Bronchial epithelial cell (primary cell): ENCODE measurements at regions not wholly inside any gene's neighbourhood (a gene's known extent, or its start where the extent isn't known, plus 50 kb on each side); places are given as distances from the start of the nearest gene placed in this dataset.

Experiments
- DNase-seq: peaks from one replicate; pipeline ENCODE4 v3.0.0-alpha.2; 2010; ENCODE audit warnings: low read depth
- FAIRE-seq: peaks from 2 replicates; lab custom pipeline; 2011; peaks lifted over from hg19 to GRCh38; lab: Jason Lieb, UNC
- H3K27me3 ChIP-seq: 2 replicates; pipeline ENCODE4 v1.5.1; 2011; ENCODE audit warnings: low read length; ENCODE audit not compliant: control insufficient read depth, insufficient read depth
- H3K36me3 ChIP-seq: 2 replicates; pipeline ENCODE4 v1.5.1; 2011; ENCODE audit warnings: low read length; ENCODE audit not compliant: control insufficient read depth, insufficient read depth
- H3K4me3 ChIP-seq: 2 replicates; pipeline ENCODE4 v1.5.1; 2011; ENCODE audit warnings: mild to moderate bottlenecking, low read depth, low read length, control low read depth
- CTCF ChIP-seq: IDR thresholded peaks from 2 replicates; pipeline ENCODE4 v1.5.1; 2011; ENCODE audit warnings: mild to moderate bottlenecking, moderate library complexity, low read length, control low read depth, inconsistent platforms; ENCODE audit not compliant: insufficient read depth, severe bottlenecking

GRCh38 chr5:125137535-125137934, 391.1 kb upstream of the ZNF608 start:
- DNase-seq (peak; percentile 22), FAIRE-seq (peak; percentile 40)
- TF ChIP-seq CTCF, result no peak
- H3K4me3 ChIP-seq, result no peak overlapping the region
- no peaks in the 10 kb centered on the region for H3K36me3 ChIP-seq
- H3K27me3 ChIP-seq, result no peaks in the 10 kb centered on the region

GRCh38 chr5:125138266-125138665, 391.8 kb upstream of the ZNF608 start:
- Histone ChIP-seq H3K27me3 (no peaks in the 10 kb centered on the region), H3K4me3 (no peak overlapping the region), H3K36me3 (no peaks in the 10 kb centered on the region)
- FAIRE-seq (no peak), DNase-seq (no peak)
- TF ChIP-seq CTCF, result no peak

GRCh38 chr5:125139590-125139989, 393.2 kb upstream of the ZNF608 start:
- H3K36me3 ChIP-seq, result no peaks in the 10 kb centered on the region
- H3K4me3 ChIP-seq, result no peak overlapping the region
- no peak for TF ChIP-seq CTCF
- FAIRE-seq, result no peak
- DNase-seq, result no peak
- no peaks in the 10 kb centered on the region for H3K27me3 ChIP-seq

GRCh38 chr5:125140220-125140619, 393.8 kb upstream of the ZNF608 start:
- Histone ChIP-seq H3K4me3 (no peak overlapping the region), H3K36me3 (no peaks in the 10 kb centered on the region), H3K27me3 (no peaks in the 10 kb centered on the region)
- no peak for FAIRE-seq
- no peak for TF ChIP-seq CTCF
- no peak for DNase-seq

GRCh38 chr5:125140855-125141254, 394.4 kb upstream of the ZNF608 start:
- FAIRE-seq (no peak), DNase-seq (peak; percentile 66)
- H3K27me3 ChIP-seq, result no peaks in the 10 kb centered on the region
- H3K4me3 ChIP-seq, result no peak overlapping the region
- TF ChIP-seq CTCF, result no peak
- H3K36me3 ChIP-seq, result no peaks in the 10 kb centered on the region

- FAIRE-seq (no peak), DNase-seq (peak; percentile 64)
- TF ChIP-seq CTCF, result no peak
- Histone ChIP-seq H3K4me3 (no peak overlapping the region), H3K27me3 (no peaks in the 10 kb centered on the region), H3K36me3 (no peaks in the 10 kb centered on the region)
Observed at GRCh38 chr5:125142458-125142857, 396.0 kb upstream of the ZNF608 start.
